ENCODE measurements at regions not wholly inside any gene's neighbourhood (a gene's known extent, or its start where the extent isn't known, plus 50 kb on each side); places are given as distances from the start of the nearest gene placed in this dataset.

DNA sequence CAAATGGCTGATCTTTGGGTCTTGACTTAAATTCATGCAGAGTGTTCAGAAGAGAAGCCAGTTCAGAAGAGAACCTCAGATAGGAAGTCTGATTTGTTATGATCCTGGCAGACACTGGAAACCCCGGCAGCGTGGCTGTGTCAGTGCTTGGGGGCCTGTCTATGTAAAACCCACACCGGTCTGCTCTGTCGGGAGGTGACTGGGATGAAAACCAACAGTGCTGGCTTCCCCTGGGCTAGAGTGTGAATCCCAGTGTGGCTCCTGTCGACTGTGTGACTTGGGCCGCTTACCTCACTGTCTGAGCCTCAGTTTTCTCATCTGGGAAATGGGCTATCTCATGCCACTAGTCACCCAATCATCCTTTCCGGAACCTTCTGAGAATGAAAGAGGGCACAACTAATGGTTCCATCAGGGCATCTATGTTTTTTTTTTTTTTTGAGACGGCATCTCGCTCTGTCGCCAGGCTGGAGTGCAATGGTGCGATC lies 92.4 kb downstream of the FOXL1 start:
- ChIA-PET POLR2A (no interaction called here), CTCF (no interaction called here)
- Histone ChIP-seq H3K4me1 (ENCODE audit: control insufficient read depth, insufficient read depth, low read length) (no peaks in the 10 kb centered on the region), H3K4me3 (ENCODE audit: low read depth, low read length) (no peak overlapping the region), H3K36me3 (ENCODE audit: control insufficient read depth in 2 of 2, insufficient read depth in 1 of 2, low read length in 2 of 2) (no peaks in the 10 kb centered on the region), H3K27ac (ENCODE audit: extremely low read depth, low read depth, low read length) (no peak overlapping the region), H3K9me3 (ENCODE audit: control insufficient read depth, insufficient read depth, low read depth, low read length) (no peaks in the 10 kb centered on the region)
- TF ChIP-seq ZNF2 (tag by site-specific recombination; IDR thresholded peaks at IDR 0.05) (no peak), ZFP3 (tag by site-specific recombination; IDR thresholded peaks at IDR 0.05; ENCODE audit: low read depth) (no peak), ZSCAN5A (tag by site-specific recombination; IDR thresholded peaks at IDR 0.05) (no peak), ZNF660 (tag by site-specific recombination; IDR thresholded peaks at IDR 0.05) (no peak), KLF1 (tag by site-specific recombination; IDR thresholded peaks at IDR 0.05) (no peak), ZNF426 (tag by site-specific recombination; IDR thresholded peaks at IDR 0.05) (no peak), ZBTB17 (tag by site-specific recombination; IDR thresholded peaks at IDR 0.05) (no peak), ZNF843 (tag by site-specific recombination; IDR thresholded peaks at IDR 0.05) (no peak), ZNF76 (tag by site-specific recombination; IDR thresholded peaks at IDR 0.05; ENCODE audit: borderline replicate concordance, low read depth) (no peak), ZNF626 (tag by site-specific recombination; IDR thresholded peaks at IDR 0.05) (no peak), ZNF48 (tag by site-specific recombination; IDR thresholded peaks at IDR 0.05) (no peak), SP7 (tag by site-specific recombination; IDR thresholded peaks at IDR 0.05) (no peak), KLF16 (tag by site-specific recombination; IDR thresholded peaks at IDR 0.05) (no peak)
- TF ChIP-seq, protein P1, sequence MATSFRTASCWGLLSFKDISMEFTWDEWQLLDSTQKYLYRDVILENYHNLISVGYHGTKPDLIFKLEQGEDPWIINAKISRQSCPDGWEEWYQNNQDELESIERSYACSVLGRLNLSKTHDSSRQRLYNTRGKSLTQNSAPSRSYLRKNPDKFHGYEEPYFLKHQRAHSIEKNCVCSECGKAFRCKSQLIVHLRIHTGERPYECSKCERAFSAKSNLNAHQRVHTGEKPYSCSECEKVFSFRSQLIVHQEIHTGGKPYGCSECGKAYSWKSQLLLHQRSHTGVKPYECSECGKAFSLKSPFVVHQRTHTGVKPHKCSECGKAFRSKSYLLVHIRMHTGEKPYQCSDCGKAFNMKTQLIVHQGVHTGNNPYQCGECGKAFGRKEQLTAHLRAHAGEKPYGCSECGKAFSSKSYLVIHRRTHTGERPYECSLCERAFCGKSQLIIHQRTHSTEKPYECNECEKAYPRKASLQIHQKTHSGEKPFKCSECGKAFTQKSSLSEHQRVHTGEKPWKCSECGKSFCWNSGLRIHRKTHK (tag by site-specific recombination; IDR thresholded peaks at IDR 0.05) = no peak
- TF ChIP-seq, protein P2, sequence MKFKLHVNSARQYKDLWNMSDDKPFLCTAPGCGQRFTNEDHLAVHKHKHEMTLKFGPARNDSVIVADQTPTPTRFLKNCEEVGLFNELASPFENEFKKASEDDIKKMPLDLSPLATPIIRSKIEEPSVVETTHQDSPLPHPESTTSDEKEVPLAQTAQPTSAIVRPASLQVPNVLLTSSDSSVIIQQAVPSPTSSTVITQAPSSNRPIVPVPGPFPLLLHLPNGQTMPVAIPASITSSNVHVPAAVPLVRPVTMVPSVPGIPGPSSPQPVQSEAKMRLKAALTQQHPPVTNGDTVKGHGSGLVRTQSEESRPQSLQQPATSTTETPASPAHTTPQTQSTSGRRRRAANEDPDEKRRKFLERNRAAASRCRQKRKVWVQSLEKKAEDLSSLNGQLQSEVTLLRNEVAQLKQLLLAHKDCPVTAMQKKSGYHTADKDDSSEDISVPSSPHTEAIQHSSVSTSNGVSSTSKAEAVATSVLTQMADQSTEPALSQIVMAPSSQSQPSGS (tag by site-specific recombination; IDR thresholded peaks at IDR 0.05; ENCODE audit: low read depth) = no peak

DNA sequence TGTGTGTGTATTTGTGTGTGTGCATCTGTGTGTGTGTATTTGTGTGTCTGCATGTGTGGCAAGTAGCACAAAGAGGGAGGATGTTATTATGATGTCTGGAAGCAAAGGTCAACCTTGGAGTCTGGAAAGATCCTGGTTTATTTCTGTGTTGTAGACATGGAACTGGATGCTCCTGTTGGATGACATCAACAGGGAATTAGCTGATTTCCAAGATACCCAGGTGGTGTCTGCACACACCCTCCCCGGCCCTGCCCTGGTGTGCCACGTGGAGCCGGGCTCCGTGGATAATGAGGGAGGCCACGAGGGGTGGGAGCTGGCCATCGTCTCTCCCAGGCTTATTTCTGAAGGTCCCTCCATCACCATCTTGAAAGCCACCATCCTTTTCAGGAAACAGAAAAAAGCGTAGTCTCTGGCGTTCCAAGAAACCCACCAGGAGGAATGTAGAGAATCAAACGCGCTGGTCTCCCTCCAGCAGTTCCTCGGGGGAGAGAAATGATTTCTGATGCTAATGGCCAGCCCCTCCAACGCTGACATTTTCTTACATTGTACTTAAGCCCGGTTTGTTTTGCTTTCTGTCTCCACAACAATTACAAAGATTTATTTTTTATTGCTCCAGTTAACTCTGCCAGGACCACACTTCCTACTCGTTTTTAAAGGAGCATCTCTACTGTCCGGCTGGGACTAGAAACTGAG lies 93.3 kb downstream of the FOXL1 start:
- no peaks in the 10 kb centered on the region for H3K36me3 ChIP-seq (ENCODE audit: control insufficient read depth in 2 of 2, insufficient read depth in 1 of 2, low read length in 2 of 2)
- ChIA-PET CTCF (no interaction called here), POLR2A (no interaction called here)
- TF ChIP-seq ZNF48 (tag by site-specific recombination; IDR thresholded peaks at IDR 0.05) (no peak), ZBTB8A (tag by site-specific recombination; IDR thresholded peaks at IDR 0.05) (no peak), ZNF132 (tag by site-specific recombination; IDR thresholded peaks at IDR 0.05; ENCODE audit: borderline replicate concordance) (no peak)
- H3K4me3 ChIP-seq (ENCODE audit: low read depth, low read length) = no peak overlapping the region
- no peak overlapping the region for H3K27ac ChIP-seq (ENCODE audit: extremely low read depth, low read depth, low read length)
- H3K9me3 ChIP-seq (ENCODE audit: control insufficient read depth, insufficient read depth, low read depth, low read length) = no peaks in the 10 kb centered on the region
- no peaks in the 10 kb centered on the region for H3K4me1 ChIP-seq (ENCODE audit: control insufficient read depth, insufficient read depth, low read length)
